HG03442 (cell line): ENCODE measurements at regions not wholly inside any gene's neighbourhood (a gene's known extent, or its start where the extent isn't known, plus 50 kb on each side); places are given as distances from the start of the nearest gene placed in this dataset.

Experiments used
- ATAC-seq: cut with Tn5 transposase; IDR thresholded peaks from one replicate; pipeline ENCODE4 v1.9.1; 2021; ENCODE audit warnings: mild to moderate bottlenecking, moderate library complexity; ENCODE audit not compliant: unreplicated experiment

GRCh38 chrX:104310090-104310489 is 55.4 kb upstream of the ESX1 start:
- no peak for ATAC-seq

- ATAC-seq: no peak
Observed at GRCh38 chrX:104309169-104309568, 54.4 kb upstream of the ESX1 start.

- no peak for ATAC-seq
Observed at GRCh38 chrX:104307341-104307740, 52.6 kb upstream of the ESX1 start.

GRCh38 chrX:104306180-104306579 is 51.4 kb upstream of the ESX1 start:
- no peak for ATAC-seq
